Activated CD4-positive, alpha-beta memory T cell treated with anti-CD3 and anti-CD28 coated beads for 36 hours (primary cell): ENCODE measurements at regions not wholly inside any gene's neighbourhood (a gene's known extent, or its start where the extent isn't known, plus 50 kb on each side); places are given as distances from the start of the nearest gene placed in this dataset.

Source experiments
- CTCF ChIA-PET: fragments of 350-600 bp; sonication (Branson Sonifier 250); formaldehyde crosslinking; loops from one replicate; lab custom pipeline; 2021; ENCODE audit warnings: antibody characterized with exemption, inconsistent platforms; lab: Charles Lee
- POLR2A ChIA-PET: fragments of 350-600 bp; sonication (Branson Sonifier 250); formaldehyde crosslinking; loops from one replicate; lab custom pipeline; 2021; ENCODE audit warnings: antibody characterized with exemption; lab: Charles Lee
- DNase-seq: peaks from one replicate; pipeline ENCODE4 v3.0.0-alpha.2; 2020
- H3K27ac Mint-ChIP-seq: one replicate; pipeline ENCODE4 v1.8.0; 2021; ENCODE audit warnings: mixed read lengths
- H3K27me3 Mint-ChIP-seq: one replicate; pipeline ENCODE4 v1.8.0; 2021; ENCODE audit warnings: mixed read lengths
- H3K36me3 Mint-ChIP-seq: one replicate; pipeline ENCODE4 v1.8.0; 2021; ENCODE audit warnings: mixed read lengths
- H3K4me1 Mint-ChIP-seq: one replicate; pipeline ENCODE4 v1.8.0; 2021; ENCODE audit warnings: low read depth, mixed read lengths
- H3K4me3 Mint-ChIP-seq: one replicate; pipeline ENCODE4 v1.8.0; 2021; ENCODE audit warnings: mild to moderate bottlenecking, mixed read lengths
- H3K9me3 Mint-ChIP-seq: one replicate; pipeline ENCODE4 v1.8.0; 2021; ENCODE audit warnings: mixed read lengths
- intact Hi-C: fragments of 100-400 bp; cut with micrococcal nuclease; formaldehyde crosslinking; loops from one replicate; pipeline ENCODE4 v1.15.1; 2023

GRCh38 chr14:81633496-81633895, 99.8 kb upstream of the SEL1L start:
- intact Hi-C loops, result no loop called here
- Mint-ChIP-seq H3K4me3 (no peak overlapping the region), H3K27me3 (peaks cover 1% of the 10 kb centered on the region), H3K36me3 (no peaks in the 10 kb centered on the region), H3K9me3 (no peaks in the 10 kb centered on the region), H3K27ac (no peak overlapping the region), H3K4me1 (no peaks in the 10 kb centered on the region)
- ChIA-PET CTCF (no interaction called here), POLR2A (no interaction called here)
- no peak for DNase-seq

DNA sequence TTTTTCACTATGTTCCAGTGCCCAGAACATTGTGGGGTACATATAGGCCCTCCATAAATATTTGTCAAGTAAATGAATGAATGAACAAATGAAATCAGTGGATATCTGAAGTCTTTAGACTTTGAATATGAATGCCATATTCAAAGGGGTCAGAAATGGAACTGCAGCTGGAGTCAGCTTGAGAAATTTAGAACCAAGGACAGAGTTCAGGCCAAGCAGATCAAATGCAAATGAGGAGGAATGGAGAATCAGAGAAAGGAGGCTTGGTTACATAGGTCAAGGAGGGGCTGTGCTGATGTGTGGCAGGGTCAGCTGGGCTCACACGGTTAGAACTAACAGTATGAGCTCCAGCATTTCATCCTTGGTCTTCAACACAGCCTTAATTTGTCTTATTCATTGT, 104.0 kb upstream of the SEL1L start:
- peaks cover 6% of the 10 kb centered on the region for H3K27me3 Mint-ChIP-seq
- intact Hi-C loops, result no loop called here
- no peaks in the 10 kb centered on the region for H3K4me1 Mint-ChIP-seq
- H3K27ac Mint-ChIP-seq, result no peak overlapping the region
- DNase-seq, result no peak
- ChIA-PET CTCF (interaction anchor here (0.6 kb wide), 1 partner anchor 205 kb away, joined by 3 read pairs; no protein-coding TSS in a partner anchor), POLR2A (no interaction called here)
- H3K4me3 Mint-ChIP-seq, result no peak overlapping the region
- H3K9me3 Mint-ChIP-seq, result no peaks in the 10 kb centered on the region
- H3K36me3 Mint-ChIP-seq, result no peaks in the 10 kb centered on the region

DNA sequence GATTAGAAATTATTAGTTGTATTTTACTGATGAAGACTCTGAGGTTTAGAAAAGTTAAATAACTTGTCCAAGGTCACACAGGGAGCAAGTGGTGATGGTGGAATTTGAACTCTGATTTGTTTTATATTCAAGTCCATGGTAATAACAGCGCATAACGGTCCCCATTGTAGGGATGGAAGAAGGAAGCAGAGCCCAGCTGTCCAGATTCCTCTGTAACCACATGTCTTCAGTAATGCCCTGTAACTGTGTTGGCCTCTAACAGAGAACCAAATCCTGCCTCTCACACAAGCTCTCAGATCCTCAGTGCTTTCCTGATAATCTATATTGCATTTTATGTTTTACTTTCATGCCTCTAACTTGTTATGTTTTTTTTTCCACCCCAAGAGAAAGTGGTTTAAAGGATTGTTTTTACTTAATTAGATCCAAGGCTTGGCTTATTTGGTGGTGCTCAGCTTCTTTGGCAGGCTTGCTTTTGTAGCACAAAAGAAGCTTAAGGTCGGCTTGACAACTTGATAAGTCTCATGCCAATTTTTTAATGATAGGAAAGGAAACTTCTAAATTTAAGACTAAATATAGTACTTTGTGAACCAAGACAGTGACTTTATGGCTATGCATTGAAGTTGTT, 105.1 kb upstream of the SEL1L start:
- Mint-ChIP-seq H3K4me3 (no peak overlapping the region), H3K27ac (no peak overlapping the region), H3K4me1 (no peaks in the 10 kb centered on the region), H3K9me3 (no peaks in the 10 kb centered on the region), H3K36me3 (no peaks in the 10 kb centered on the region), H3K27me3 (peaks cover 4% of the 10 kb centered on the region)
- intact Hi-C loops, result no loop called here
- ChIA-PET CTCF (no interaction called here), POLR2A (no interaction called here)
- no peak for DNase-seq

DNA sequence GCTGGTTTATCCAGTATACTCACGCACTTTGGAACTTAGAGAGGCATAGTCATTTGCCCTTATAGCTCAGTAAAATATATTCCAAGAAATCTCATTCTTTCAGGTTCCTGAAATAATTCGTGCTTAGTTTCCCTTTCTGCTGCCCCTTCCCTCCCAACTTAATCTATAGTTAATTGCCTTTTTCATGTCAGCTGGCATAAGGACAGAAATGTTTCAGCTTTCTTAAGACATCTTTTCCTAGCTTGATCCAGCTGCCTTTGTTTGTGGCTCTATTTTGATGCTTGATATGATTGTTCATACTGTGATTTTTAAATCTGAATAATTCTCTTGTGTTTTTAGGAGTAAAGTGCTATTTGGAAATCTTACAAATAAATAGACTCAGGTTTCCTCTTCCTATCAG, 120.0 kb upstream of the SEL1L start:
- intact Hi-C loops, result no loop called here
- Mint-ChIP-seq H3K27ac (no peak overlapping the region), H3K27me3 (peaks cover 1% of the 10 kb centered on the region), H3K4me3 (no peak overlapping the region), H3K4me1 (no peaks in the 10 kb centered on the region), H3K36me3 (no peaks in the 10 kb centered on the region), H3K9me3 (peaks cover 7% of the 10 kb centered on the region)
- no peak for DNase-seq
- ChIA-PET CTCF (no interaction called here), POLR2A (no interaction called here)

DNA sequence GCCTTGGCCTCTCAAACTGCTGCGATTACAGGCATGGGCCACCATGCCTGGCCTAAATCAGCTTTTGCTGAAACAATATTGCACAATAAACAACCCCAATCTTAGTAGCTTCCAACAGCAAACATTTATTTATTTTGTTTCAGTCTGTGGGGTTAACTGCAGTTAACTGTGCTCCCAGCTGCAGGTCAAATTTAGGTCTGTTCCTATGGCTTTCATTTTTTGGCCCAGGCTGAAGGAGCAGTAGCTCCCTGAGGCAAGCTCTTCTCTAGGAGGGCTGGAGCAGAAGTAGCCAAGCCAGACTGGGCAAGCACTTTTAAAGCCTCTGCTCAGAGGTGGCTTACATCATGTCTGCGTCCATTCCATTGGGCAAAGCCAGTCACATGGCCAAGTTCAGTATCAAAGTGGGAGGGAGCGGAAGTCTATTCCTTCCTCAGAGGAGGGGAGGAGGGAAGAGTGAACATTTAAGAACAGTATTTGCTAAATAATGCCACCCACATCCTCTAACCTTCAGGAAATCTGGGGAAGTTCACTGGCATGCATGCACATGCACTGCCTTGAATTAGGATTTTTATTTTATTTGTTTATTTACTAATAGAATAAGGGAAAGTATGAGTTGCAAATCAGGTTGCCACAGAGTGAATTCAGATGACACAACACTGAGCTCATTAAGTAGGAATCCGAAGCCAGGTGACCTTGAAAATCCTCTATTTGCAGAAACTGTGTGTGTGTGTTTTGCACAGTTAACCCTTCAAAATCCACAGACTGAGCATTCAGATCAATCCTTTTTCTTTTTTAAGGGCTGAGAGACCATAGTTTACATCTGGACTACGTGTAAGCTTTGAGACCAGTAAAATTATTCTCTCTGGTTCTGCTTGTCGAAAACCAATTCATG, 122.0 kb upstream of the SEL1L start:
- Mint-ChIP-seq H3K4me1 (no peaks in the 10 kb centered on the region), H3K36me3 (no peaks in the 10 kb centered on the region), H3K9me3 (peaks cover 7% of the 10 kb centered on the region), H3K27ac (no peak overlapping the region), H3K27me3 (peaks cover 3% of the 10 kb centered on the region), H3K4me3 (no peak overlapping the region)
- intact Hi-C loops, result no loop called here
- no peak for DNase-seq
- CTCF ChIA-PET, result no interaction called here
- POLR2A ChIA-PET, result no interaction called here

- Mint-ChIP-seq H3K27me3 (peaks cover 3% of the 10 kb centered on the region), H3K4me1 (no peaks in the 10 kb centered on the region), H3K9me3 (peaks cover 7% of the 10 kb centered on the region), H3K4me3 (no peak overlapping the region), H3K36me3 (no peaks in the 10 kb centered on the region), H3K27ac (no peak overlapping the region)
- intact Hi-C loops, result no loop called here
- no peak for DNase-seq
- ChIA-PET CTCF (no interaction called here), POLR2A (no interaction called here)
Measured at GRCh38 chr14:81656811-81657210, 123.2 kb upstream of the SEL1L start.

DNA sequence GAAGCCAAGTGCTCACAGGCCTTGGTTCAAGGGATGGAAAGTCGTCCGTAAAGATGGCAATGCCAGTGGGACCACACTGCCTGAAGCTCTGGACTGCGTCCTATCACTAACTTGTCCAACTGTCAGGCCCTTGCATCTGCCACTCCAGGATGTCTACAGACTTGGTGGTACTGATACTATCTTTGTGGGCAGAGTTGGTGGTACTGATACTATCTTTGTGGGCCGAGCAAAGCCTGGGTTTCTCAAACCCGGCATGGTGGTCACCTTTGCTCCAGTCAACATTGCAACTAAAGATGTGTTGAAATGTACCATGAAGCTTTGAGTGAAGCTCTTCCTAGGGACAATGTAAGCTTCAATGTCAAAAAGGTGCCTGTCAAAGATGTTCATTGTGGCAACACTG, 128.4 kb upstream of the SEL1L start:
- no peaks in the 10 kb centered on the region for H3K9me3 Mint-ChIP-seq
- H3K36me3 Mint-ChIP-seq, result no peaks in the 10 kb centered on the region
- POLR2A ChIA-PET, result no interaction called here
- no peaks in the 10 kb centered on the region for H3K4me1 Mint-ChIP-seq
- no peak for DNase-seq
- H3K27me3 Mint-ChIP-seq, result peaks cover 2% of the 10 kb centered on the region
- intact Hi-C loops, result no loop called here
- CTCF ChIA-PET, result no interaction called here
- no peak overlapping the region for H3K4me3 Mint-ChIP-seq
- no peak overlapping the region for H3K27ac Mint-ChIP-seq

- intact Hi-C loops, result no loop called here
- CTCF ChIA-PET, result no interaction called here
- no peak for DNase-seq
- Mint-ChIP-seq H3K27me3 (peaks cover 2% of the 10 kb centered on the region), H3K27ac (no peak overlapping the region), H3K9me3 (no peaks in the 10 kb centered on the region), H3K36me3 (no peaks in the 10 kb centered on the region), H3K4me1 (no peaks in the 10 kb centered on the region), H3K4me3 (no peak overlapping the region)
- POLR2A ChIA-PET, result no interaction called here
Measured at GRCh38 chr14:81662570-81663197, 129.0 kb upstream of the SEL1L start.

- intact Hi-C loops, result no loop called here
- H3K36me3 Mint-ChIP-seq, result no peaks in the 10 kb centered on the region
- ChIA-PET POLR2A (no interaction called here), CTCF (no interaction called here)
- no peak for DNase-seq
- no peaks in the 10 kb centered on the region for H3K4me1 Mint-ChIP-seq
- H3K27ac Mint-ChIP-seq, result no peak overlapping the region
- H3K4me3 Mint-ChIP-seq, result no peak overlapping the region
- no peaks in the 10 kb centered on the region for H3K9me3 Mint-ChIP-seq
- H3K27me3 Mint-ChIP-seq, result peaks cover 2% of the 10 kb centered on the region
Measured at GRCh38 chr14:81668626-81669274, 135.1 kb upstream of the SEL1L start.

DNA sequence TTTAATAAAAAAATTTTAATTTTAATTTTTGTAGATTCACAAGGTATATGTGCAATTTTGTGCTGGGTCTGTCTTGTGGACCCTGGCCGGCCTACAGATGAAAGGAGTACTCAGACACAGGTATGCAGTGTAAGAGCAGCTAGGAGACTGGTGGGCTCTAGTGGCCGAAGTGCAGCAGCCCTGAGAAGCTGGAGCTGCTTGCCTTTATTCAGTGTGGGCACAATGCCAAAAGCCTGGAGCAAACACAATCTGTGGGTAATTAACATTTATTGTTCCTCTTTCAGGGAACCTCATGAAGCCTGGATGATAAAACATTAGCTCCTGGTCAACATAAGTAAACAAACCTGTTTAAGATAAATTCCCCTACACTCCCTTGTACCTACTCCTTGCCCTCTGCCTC, 135.7 kb upstream of the SEL1L start:
- H3K4me1 Mint-ChIP-seq, result no peaks in the 10 kb centered on the region
- no peaks in the 10 kb centered on the region for H3K36me3 Mint-ChIP-seq
- no peak overlapping the region for H3K27ac Mint-ChIP-seq
- H3K9me3 Mint-ChIP-seq, result no peaks in the 10 kb centered on the region
- intact Hi-C loops, result no loop called here
- H3K27me3 Mint-ChIP-seq, result peaks cover 2% of the 10 kb centered on the region
- CTCF ChIA-PET, result no interaction called here
- DNase-seq, result no peak
- POLR2A ChIA-PET, result no interaction called here
- H3K4me3 Mint-ChIP-seq, result no peak overlapping the region

- no peaks in the 10 kb centered on the region for H3K4me1 Mint-ChIP-seq
- intact Hi-C loops, result no loop called here
- ChIA-PET CTCF (no interaction called here), POLR2A (no interaction called here)
- H3K27ac Mint-ChIP-seq, result no peak overlapping the region
- H3K36me3 Mint-ChIP-seq, result no peaks in the 10 kb centered on the region
- H3K9me3 Mint-ChIP-seq, result no peaks in the 10 kb centered on the region
- H3K27me3 Mint-ChIP-seq, result peaks cover 3% of the 10 kb centered on the region
- no peak overlapping the region for H3K4me3 Mint-ChIP-seq
- no peak for DNase-seq
Measured at GRCh38 chr14:81673930-81674329, 140.3 kb upstream of the SEL1L start.

DNA sequence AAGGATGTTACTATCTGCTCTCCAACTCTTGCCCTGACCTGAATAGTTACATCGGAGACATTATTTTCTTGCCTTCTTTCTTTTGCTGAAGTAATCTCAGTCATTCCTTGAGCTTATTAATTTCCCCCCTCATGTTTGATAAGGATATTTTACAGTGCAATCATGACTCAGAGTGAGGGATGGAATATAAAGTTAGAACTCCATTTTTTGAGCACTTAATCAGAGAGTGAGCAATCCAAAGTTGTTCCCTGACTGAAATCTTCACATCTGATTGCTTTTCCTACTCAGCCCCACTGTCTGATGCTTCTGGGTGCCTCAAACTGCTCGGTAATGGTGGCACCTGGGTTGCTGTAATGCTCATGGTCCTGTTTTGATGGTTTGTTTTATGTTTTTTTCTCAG, 142.7 kb upstream of the SEL1L start:
- ChIA-PET POLR2A (no interaction called here), CTCF (no interaction called here)
- Mint-ChIP-seq H3K4me1 (no peaks in the 10 kb centered on the region), H3K9me3 (no peaks in the 10 kb centered on the region), H3K4me3 (no peak overlapping the region), H3K36me3 (no peaks in the 10 kb centered on the region), H3K27me3 (peaks cover 7% of the 10 kb centered on the region), H3K27ac (no peak overlapping the region)
- intact Hi-C loops, result no loop called here
- DNase-seq, result no peak
